ENCODE measurements at regions not wholly inside any gene's neighbourhood (a gene's known extent, or its start where the extent isn't known, plus 50 kb on each side); places are given as distances from the start of the nearest gene placed in this dataset.
A peak's percentile ranks its signal among the peaks of the same experiment; 100 is the strongest.
"Not testable (repeated sequence)": the region's sequence is repeated elsewhere in the genome, so short reads cannot be mapped to it uniquely, and the experiment has no call there.

DNA sequence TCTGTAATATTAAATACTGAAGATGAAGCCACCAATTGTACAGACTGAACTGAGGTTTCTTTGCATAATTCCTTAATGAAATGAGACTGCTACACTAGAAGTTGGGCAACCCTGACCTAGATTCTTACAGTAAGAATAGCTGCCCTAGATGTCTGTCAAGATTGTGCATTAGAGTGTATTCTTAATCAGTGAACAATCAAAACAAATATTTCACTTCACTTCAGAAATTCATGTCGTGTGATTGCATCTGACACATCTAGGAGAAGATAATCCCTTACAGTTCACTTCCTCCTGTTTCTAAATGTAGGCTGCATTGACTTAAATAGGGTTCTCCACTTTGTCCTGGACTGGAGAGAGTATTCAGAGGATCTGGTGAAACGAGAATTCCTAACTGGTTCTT is 283.1 kb downstream of the HNRNPD start:
- DNase-seq (ENCODE audit: low read depth) = no peak

DNA sequence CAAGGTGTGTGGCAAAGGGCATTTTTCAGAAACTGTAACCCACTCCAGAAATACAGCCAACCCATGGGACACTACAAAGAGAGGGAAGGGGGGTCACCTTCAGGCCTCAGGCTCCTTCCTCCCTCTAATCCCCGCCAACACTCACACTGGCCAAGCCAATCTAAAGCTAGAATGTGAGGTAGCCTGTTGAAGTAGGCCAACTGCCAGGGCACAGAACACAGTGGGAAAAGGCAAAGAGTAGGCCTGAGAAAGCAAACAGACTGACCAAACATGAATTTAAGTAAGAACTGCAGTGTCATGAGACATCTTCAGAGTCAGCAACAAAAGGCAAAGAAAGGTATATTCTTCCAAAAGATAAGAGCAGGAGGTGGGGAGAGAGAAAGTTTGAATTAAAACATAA is 289.0 kb downstream of the HNRNPD start:
- DNase-seq (ENCODE audit: low read depth) = no peak

DNA sequence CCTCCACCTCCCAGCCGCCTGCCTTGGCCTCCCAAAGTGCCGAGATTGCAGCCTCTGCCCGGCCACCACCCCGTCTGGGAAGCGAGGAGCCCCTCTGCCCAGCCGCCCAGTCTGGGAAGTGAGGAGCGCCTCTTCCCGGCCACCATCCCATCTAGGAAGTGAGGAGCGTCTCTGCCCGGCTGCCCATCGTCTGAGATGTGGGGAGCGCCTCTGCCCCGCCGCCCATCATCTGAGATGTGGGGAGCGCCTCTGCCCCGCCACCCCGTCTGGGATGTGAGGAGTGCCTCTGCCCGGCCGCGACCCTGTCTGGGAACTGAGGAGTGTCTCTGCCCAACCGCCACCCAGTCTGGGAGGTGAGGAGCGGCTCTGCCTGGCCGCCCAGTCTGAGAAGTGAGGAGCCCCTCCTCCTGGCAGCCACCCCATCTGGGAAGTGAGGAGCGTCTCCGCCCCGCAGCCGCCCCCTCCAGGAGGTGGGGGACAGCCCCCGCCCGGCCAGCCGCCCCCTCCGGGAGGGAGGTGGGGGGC is 296.3 kb downstream of the HNRNPD start:
- DNase-seq (ENCODE audit: low read depth) = not testable (repeated sequence)

DNA sequence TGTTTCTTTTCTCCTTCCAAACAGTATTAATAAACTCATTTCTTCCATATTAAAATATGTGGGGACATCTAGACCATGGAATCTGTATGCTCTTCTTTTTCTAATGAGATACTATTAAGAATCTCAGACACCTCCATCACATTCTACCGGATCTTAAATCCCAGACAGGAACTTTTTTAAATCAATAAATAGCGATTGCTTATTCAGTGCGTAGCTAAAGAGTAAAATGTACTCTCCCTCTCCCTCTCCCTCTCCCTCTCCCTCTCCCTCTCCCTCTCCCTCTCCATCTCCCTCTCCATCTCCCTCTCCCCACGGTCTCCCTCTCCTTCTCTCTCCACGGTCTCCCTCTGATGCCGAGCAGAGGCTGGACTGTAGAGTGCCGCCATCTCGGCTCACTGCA is 297.0 kb downstream of the HNRNPD start:
- DNase-seq (ENCODE audit: low read depth) = no peak

DNA sequence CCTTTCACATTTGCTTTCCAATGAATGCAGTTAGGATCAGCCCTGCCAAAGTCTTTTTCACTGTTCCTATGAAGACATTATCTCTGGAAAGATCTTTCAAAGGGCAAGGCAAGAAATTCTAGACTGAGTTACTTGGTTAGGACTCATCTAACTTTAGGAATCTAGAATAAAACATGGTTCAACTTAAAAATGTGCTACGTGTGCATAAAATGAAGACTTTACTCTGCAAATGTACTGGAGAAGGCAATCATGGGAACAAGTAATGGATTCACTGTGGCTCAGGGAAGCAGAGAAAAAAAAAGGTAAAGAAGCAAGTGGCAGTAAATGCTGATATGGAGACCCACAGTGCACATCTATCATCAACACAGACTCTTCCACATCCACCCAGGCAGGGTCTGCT is 297.4 kb downstream of the HNRNPD start:
- DNase-seq (ENCODE audit: low read depth) = no peak

DNA sequence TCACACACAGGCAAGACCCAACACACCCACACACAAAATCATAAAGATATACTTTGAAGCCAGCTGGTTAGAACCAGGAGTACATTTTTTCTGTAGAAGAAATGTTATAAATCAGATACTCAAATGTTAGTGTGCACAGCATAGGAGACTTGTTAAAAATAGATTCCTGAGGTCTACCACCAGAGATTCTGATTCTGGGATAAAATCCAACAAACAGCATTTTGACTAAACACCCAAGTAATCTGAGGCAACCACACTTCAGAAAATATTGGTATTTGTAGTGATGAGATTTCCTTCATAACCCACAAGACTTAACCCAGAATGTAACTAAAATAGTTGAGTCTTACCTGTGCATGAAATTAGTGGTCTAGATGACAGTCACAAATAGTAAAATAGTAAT is 301.8 kb downstream of the HNRNPD start:
- no peak for DNase-seq (ENCODE audit: low read depth)

DNA sequence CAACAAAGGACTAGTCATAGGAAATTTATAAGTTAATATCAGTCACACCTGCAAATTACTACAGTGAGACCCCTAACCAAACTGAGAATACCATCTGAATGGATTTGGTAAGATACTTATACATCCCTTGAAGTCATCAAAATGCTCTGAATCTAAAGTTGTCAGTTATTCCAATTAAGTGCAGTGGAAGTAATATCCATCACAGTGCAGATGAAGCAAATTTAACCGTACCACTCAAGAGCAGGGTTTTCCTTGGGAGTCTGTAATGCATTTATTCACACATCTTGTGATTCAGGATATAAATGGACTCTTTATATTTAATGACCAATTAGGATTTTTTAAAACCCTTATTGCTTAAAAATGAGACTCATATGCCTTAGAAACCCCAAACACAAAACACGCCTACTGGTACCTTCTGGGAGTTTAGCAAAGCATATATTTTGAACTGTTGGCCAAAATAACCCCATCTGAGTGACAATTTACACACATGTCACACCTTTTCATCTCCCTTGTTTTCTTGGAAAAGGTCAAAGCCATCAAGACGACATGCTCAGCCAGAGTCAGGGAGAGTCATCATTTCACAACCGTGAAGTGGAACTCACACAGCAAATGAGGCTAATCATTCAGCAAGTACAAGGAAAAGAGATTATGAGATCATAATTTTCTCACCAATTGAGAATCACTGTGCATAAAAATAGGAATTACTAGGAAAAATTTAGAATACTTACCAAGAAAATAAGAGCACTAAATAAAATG is 303.7 kb downstream of the HNRNPD start:
- DNase-seq (ENCODE audit: low read depth) = no peak

DNA sequence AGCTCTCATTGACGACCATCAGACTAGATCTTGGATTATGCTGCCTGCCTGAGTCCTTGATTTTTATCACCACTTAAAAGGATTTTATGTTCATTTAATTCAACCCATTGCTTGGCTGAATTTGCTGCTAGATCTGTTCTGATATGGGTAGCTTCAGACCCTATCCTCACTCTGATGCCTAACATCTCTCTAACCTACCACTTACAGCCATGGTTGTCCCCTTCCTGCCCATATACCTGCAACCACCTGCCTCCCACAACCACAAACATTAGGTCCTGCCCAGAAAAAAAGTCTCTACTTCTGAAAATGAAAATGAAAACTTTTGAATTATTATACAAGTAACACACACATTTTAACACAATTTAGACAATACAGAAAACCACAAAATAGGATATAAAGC is 310.8 kb downstream of the HNRNPD start:
- DNase-seq (ENCODE audit: low read depth) = no peak

DNA sequence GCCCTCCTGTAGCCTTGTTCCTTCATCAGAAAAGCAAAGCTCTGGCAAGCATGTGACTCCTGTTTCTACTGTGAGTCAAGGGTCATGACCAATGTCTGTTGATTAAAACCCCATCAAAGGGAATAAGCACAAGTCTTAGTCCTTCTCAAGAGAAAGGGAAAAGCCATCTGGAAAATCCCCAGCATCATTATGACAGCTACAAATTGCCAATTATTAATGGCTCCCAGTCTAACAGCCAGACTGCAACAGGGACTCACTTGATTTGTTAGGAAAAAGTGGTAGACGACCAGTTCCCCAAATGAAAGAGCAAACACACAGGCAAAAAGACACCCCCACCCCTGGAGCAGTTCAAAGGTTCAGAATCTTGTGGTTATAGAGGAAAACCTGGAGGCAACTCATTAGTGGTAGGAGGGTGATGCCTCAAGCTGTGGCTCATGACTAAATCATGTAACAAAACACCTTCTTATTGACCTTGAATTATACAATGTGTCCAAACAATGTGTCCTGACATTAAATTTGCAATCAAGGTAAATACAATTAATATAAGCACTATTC is 315.7 kb downstream of the HNRNPD start:
- DNase-seq (ENCODE audit: low read depth) = peak; percentile 21

DNA sequence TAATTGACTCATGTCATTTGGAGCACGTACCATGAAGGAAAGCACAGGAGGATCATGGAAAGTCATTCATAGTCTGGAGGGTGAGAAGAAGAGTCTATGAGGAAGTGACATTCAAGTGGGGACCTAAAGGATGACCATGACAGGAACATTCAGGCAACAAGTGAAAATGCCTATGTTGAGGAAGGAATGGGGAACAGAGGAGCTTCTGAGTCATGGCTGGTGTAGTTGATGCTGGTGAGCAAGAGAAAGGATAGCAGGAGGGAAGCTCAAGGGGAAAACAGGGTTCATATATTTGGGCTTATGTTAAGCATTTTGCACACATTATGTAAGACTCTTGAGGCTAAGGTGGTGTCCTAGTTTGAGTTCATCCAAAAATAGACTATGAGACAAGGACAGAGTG is 318.6 kb downstream of the HNRNPD start:
- DNase-seq (ENCODE audit: low read depth) = no peak

DNA sequence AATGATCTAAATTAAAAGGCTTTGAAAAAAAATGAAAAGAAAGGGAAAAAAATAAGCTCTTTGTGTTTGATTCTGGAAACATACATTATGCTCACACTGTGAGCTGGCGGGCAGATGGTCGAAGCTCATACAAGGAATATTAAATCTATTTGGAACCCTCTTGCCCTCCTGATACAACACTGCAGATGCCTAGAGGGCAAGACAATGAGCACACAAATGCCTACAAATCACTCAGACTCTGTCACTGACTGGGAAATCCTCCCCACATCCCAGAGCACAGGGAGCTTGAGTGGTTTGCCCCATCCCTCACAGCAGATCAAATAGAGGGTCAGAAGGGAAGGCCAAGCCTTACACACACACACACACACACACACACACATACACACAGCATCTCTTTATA is 320.4 kb downstream of the HNRNPD start:
- no peak for DNase-seq (ENCODE audit: low read depth)

DNA sequence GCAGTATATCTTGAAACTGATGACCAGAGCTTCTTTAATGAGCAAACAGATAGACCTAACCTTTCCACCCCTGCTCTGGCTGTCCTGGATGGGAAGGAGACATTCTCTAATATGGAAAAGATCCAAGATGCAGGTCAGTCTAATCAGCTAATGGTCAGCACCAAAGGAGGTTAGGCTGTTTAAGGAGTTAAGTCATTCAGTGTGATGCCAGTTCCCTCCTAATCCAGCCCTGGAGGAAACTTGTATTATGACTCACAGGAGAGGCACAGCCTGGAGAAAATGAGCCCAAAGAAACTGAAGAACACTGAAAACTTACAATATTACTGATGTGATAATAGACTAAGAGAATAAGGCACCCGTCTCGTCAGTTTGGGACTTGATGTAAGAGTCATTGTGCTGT is 323.0 kb downstream of the HNRNPD start:
- peak; percentile 18 for DNase-seq (ENCODE audit: low read depth)

DNA sequence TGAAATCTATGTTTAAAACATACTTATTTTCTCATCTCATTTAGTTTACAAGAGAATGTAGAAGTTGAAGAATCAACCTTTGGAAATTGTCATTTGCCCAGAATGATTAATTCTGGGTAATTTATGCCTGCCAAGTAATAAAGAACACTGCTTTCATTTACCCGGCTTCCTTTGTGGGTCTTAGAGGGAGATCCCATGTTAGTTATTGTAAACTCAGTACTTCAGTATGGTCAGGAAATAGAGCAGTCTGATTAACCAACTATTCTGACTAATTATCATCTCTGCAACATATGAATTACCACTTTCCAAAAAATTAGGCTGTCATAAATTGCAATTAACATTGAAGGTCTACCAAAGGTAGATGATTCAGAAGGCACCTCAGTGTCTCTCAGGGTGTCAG is 324.5 kb downstream of the HNRNPD start:
- DNase-seq (ENCODE audit: low read depth) = no peak

DNA sequence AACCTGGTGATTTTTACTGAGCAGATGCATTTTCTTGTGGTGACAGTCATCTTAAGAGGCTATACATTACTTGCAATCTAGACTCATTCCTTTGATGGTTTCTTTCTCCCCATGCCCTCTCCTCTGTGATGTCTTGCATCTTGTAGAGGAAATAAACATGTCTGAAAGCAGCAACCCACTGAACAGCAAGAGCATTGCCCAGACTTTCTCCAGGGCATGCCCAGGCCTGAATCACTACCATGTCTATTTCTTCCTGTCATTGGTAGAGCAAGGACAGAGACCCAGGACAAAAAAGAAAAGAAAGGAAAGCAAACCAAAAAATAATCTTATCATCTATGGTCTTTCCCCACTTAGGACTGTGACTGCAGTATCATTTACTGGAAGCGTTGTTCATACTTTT is 326.1 kb downstream of the HNRNPD start:
- DNase-seq (ENCODE audit: low read depth) = no peak

DNA sequence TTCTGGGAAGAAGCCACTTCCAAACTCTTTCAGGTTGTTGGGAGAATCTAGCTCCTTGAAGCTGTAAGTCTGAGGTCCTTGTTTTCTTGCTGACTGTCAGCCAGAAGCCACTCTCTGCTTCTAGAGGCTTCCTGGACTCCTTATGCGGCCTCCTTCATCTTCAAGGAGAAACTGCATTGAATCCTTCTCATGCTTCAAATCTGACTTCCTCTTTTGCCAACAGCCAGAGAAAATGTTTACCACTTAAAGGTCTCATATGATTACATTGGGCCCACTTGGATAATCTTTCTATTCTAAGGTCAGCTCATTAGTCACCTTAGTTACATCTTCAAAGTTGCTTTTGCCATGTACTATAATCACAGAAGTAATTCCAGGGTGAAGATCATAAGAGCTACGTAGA is 327.0 kb downstream of the HNRNPD start:
- DNase-seq (ENCODE audit: low read depth) = no peak

DNA sequence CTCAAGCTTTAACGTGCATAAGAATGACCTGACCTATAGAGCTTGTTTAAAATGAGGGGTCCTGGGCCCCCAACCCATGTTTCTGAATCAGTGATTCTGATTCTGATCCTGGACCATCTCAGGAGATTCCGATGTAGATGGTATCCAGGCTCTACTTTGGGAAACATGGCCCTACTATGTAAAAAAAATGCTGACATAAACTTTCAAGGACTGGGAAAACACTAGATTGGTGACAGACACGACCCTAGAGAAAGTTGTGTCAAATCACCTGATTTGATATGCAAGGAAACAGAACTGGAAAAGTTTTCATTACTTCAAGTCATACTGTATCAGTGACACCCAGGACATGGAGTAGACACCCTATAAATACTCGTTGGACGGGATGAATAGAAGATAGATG is 328.5 kb downstream of the HNRNPD start:
- DNase-seq (ENCODE audit: low read depth) = no peak

DNA sequence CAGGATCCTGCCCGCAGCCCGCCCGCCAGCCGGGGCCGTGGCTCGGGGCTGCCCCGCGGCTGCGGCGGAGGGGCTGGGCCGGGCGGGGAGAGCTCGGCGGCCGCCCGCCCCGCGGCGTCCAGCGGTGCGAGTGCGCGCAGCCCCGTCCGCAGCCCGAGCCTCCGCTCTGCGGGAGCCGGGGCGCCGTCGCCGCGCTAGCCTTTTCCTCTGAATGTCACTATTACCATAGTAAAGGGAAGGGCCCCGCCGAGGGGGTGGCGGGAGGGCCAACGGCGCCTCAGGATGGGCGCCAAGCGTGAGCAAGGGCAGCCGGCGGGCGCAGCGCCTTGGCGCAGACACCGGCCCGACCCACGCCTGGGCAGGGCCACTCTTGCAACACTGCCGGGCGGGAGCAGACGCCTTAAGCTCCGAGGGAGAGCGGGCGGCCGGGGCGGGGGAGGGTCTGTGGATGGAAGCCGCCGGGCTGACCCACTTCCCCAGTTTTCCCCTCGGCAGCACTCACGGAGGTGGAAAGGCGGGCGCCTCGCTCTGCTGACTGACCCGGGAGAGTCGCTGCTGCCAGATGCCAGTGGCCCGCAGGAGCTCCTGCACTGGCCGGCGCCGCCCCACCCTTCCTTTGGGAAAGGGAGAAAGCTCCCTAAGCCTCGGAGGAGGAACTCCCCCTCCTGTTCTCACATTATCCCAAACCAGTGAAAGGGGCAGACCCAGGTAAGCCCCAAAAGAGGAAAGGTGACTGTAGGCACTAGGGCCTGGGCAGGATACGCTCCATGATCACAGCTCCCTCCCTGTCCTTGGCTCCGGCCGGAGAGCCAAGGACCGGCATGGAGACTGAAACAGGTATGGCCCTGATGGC is 329.4 kb downstream of the HNRNPD start:
- peak; percentile 42 for DNase-seq (ENCODE audit: low read depth)

DNA sequence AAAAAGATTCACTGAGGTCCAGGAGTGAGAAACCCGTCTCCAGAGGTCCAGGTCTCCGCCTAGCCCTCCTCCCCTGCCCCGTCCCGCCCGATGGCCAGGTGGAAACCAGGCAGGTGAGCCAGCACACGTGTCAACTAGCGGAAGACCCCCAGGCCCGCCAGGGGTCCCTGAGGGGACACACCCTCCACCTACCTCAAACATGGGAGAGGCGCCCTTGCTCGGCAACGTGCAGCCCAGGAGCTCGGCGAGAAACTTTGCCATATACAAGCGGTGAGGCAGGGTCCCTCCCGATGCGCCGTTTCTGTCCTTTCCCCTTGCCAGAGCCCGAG is 330.0 kb downstream of the HNRNPD start:
- DNase-seq (ENCODE audit: low read depth) = no peak

DNA sequence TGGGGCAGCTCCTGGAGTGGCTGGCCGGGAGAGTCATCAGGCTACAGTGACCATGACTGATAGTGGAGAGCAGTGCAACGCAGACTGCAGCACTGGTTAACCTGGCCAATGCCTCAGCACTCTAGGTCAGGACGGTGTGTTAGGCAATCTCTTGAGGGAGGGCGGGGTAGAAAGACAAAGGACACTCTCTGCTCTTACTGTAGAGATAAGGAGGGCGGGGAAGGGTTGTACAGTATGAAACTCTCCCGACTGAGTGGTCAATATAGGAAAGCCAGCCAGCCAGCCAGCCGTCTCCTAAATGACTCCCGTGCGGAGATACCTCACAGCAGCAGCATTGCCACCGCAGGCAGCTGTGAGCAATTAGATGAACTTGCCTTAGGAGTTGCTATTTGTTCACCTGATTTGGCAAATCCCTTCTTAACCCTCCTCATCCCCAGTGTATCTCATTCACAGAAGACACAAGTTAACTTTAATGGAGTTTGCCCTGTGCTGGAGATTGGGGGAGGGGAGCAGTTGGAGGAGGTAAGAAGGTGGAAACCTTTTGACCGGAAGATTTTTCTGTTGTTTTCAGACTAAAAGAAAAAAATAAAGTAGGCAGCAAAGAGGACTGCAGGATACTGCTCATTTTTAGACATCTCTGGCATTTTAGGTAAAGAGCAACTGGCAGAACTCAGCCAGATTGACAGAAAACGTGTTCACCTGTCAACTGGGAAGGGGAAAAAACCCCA is 330.5 kb downstream of the HNRNPD start:
- peak; percentile 22 for DNase-seq (ENCODE audit: low read depth)

DNA sequence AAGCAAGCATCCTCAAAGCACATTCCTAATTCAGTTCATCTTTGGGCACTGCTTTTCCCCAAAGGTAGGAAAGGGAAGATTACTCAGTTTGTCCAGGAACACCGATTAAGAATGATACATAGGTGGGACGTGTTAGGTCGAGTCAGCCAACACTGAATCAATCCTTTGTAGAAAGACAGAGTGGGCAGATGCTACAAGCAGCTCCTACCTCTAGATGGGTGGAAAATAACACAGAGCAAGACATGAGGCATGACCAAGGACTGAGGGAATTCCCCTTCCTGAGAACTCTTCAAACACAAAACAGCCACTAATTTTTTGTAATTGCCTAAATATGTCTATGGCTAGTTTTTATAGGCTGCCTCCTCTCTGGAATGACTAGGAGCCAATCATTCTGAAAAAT is 331.7 kb downstream of the HNRNPD start:
- DNase-seq (ENCODE audit: low read depth) = no peak

DNA sequence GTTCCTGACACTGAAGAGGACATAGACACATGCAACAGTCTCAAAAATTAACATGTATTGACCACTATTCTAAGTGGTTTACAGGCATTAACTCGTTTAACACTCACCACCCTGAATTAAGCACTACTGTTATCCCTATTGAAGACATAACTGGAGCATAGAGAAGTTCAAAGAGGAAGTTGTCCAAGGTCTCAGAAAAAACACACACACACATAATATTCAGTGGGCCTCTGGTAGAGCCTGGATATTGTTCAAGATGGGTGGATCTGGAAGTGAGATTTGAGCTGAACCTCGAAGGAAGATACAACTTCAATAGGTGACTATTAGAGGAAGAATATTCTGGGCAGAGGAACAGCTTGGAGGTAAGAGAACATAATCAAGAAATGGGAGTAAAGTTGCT is 334.9 kb downstream of the HNRNPD start:
- no peak for DNase-seq (ENCODE audit: low read depth)

DNA sequence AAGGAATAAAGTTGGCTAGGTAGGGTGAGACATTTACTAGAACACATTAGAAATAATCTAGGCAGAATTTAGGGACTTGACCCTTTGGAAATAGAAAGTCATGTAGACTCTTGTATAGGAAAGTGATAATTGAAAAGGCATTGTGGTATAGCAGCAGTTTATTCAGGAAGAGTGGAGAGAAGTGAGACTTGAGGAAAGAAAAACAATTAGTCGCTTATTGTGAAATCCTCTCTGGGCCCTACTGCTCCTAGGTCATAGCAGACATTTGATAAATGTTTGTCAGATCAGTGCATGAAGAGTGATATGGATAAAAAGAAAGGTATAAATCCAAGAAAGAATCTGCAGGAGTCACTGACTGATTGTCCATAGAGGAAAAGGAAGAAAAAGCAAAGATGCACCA is 337.6 kb downstream of the HNRNPD start:
- peak; percentile 27 for DNase-seq (ENCODE audit: low read depth)
